ENCODE measurements at regions not wholly inside any gene's neighbourhood (a gene's known extent, or its start where the extent isn't known, plus 50 kb on each side); places are given as distances from the start of the nearest gene placed in this dataset.

- CTCF ChIA-PET: no interaction called here
- no peak for FAIRE-seq
- 50% methylated on average over 3 of the region's 3 CpGs for WGBS (ENCODE audit: insufficient coverage, insufficient replicate concordance, low lambda C conversion rate, missing lambda C conversion rate)
These were observed 346.1 kb downstream of the ZIC1 start for GRCh38 chr3:147755310-147755709.

More at GRCh38 chr3:147755310-147755709, 346.1 kb downstream of the ZIC1 start:
- no peaks in the 10 kb centered on the region for H3K79me2 ChIP-seq (ENCODE audit: control insufficient read depth, insufficient read depth, low read length)
- ATAC-seq: no peak
- no peaks in the 10 kb centered on the region for H3K36me3 ChIP-seq (ENCODE audit: control insufficient read depth in 2 of 2, insufficient read depth in 2 of 2, low read length in 1 of 2)
- no TSS peak for BruUV-seq (replicated peaks)
- H3K4me3 ChIP-seq: no peak overlapping the region
- H3K4me2 ChIP-seq (ENCODE audit: control insufficient read depth, insufficient read depth): no peak overlapping the region
- RAD21 ChIA-PET (ENCODE audit: unreplicated experiment): no interaction called here
- H3K9ac ChIP-seq (ENCODE audit: control insufficient read depth, insufficient read depth, low read length): no peak overlapping the region
- intact Hi-C loops (cut with micrococcal nuclease; ENCODE audit: unreplicated experiment): no loop called here
- POLR2A ChIA-PET: no interaction called here
- H3K27me3 ChIP-seq (replicated peaks in 1 of 2; ENCODE audit: control insufficient read depth in 2 of 2, insufficient read depth in 2 of 2, low read length in 1 of 2): no peaks in the 10 kb centered on the region
- no peak overlapping the region for H3K27ac ChIP-seq (ENCODE audit: control insufficient read depth, insufficient read depth)
- H3K9me3 ChIP-seq (replicated peaks; ENCODE audit: control insufficient read depth, insufficient read depth, low read length): no peaks in the 10 kb centered on the region
- no peaks in the 10 kb centered on the region for H4K20me1 ChIP-seq (ENCODE audit: control insufficient read depth, insufficient read depth)
- SMC1A ChIA-PET (ENCODE audit: uncharacterized antibody, unreplicated experiment): interaction anchor here (0.8 kb wide), 1 partner anchor 22 kb away, joined by 3 read pairs; no protein-coding TSS in a partner anchor
- no peak overlapping the region for H2AFZ ChIP-seq (ENCODE audit: control insufficient read depth, low read depth, low read length)
- H3K4me1 ChIP-seq (ENCODE audit: control insufficient read depth, insufficient read depth, low read length): no peaks in the 10 kb centered on the region
- DNase-seq (ENCODE audit: low read depth, low spot score): no peak
- TF ChIP-seq ZNF274 (IDR thresholded peaks at IDR 0.05; ENCODE audit: insufficient read depth, insufficient read length) (no peak), GATAD2B (conservative IDR thresholded peaks at IDR 0.05; ENCODE audit: low read depth) (no peak), NFIC (IDR thresholded peaks at IDR 0.05; ENCODE audit: low read depth, low read length) (no peak), SREBF1 (IDR thresholded peaks at IDR 0.05; ENCODE audit: low read length) (no peak), HDAC2 (IDR thresholded peaks at IDR 0.05) (no peak), E2F8 (IDR thresholded peaks at IDR 0.05; ENCODE audit: low read depth, partially characterized antibody) (no peak), PKNOX1 (IDR thresholded peaks at IDR 0.05) (no peak), HDGF (IDR thresholded peaks at IDR 0.05) (no peak)
- in situ Hi-C loops (cut with MboI): no loop called here
